ENCODE measurements at regions not wholly inside any gene's neighbourhood (a gene's known extent, or its start where the extent isn't known, plus 50 kb on each side); places are given as distances from the start of the nearest gene placed in this dataset.
"Not testable (repeated sequence)": the region's sequence is repeated elsewhere in the genome, so short reads cannot be mapped to it uniquely, and the experiment has no call there.

- H3K4me3 ChIP-seq, result no peak overlapping the region
- intact Hi-C loops (cut with DNase I), result no loop called here
- no peaks in the 10 kb centered on the region for H3K36me3 ChIP-seq
- ATAC-seq (no peak), DNase-seq (no peak)
- no peaks in the 10 kb centered on the region for H3K4me1 ChIP-seq
- H3K27me3 ChIP-seq (ENCODE audit: low read depth), result peaks cover 19% of the 10 kb centered on the region
- no peak for TF ChIP-seq CTCF (IDR thresholded peaks at IDR 0.05)
- H3K9me3 ChIP-seq, result no peaks in the 10 kb centered on the region
- no peak overlapping the region for H3K27ac ChIP-seq
Observed at GRCh38 chr1:4175566-4176405, 275.7 kb upstream of the C1orf174 start.

GRCh38 chr1:4176841-4177240 lies 276.8 kb upstream of the C1orf174 start:
- no peak overlapping the region for H3K27ac ChIP-seq
- no peaks in the 10 kb centered on the region for H3K4me1 ChIP-seq
- no peaks in the 10 kb centered on the region for H3K9me3 ChIP-seq
- ATAC-seq (no peak), DNase-seq (no peak)
- TF ChIP-seq CTCF (IDR thresholded peaks at IDR 0.05), result no peak
- H3K27me3 ChIP-seq (ENCODE audit: low read depth), result peaks cover 18% of the 10 kb centered on the region
- no peaks in the 10 kb centered on the region for H3K36me3 ChIP-seq
- no peak overlapping the region for H3K4me3 ChIP-seq
- intact Hi-C loops (cut with DNase I), result no loop called here

- ATAC-seq, result no peak
- Histone ChIP-seq H3K27ac (no peak overlapping the region), H3K27me3 (ENCODE audit: low read depth) (peaks cover 12% of the 10 kb centered on the region), H3K4me3 (no peak overlapping the region), H3K4me1 (no peaks in the 10 kb centered on the region), H3K9me3 (no peaks in the 10 kb centered on the region), H3K36me3 (no peaks in the 10 kb centered on the region)
- no peak for DNase-seq
- intact Hi-C loops (cut with DNase I), result no loop called here
- TF ChIP-seq CTCF (IDR thresholded peaks at IDR 0.05), result no peak
Observed at GRCh38 chr1:4177425-4178150, 277.5 kb upstream of the C1orf174 start.

GRCh38 chr1:4178501-4179113 lies 278.5 kb upstream of the C1orf174 start:
- DNase-seq (no peak), ATAC-seq (no peak)
- Histone ChIP-seq H3K27ac (no peak overlapping the region), H3K9me3 (no peaks in the 10 kb centered on the region), H3K4me1 (no peaks in the 10 kb centered on the region), H3K4me3 (no peak overlapping the region), H3K27me3 (ENCODE audit: low read depth) (peaks cover 7% of the 10 kb centered on the region), H3K36me3 (no peaks in the 10 kb centered on the region)
- intact Hi-C loops (cut with DNase I), result no loop called here
- TF ChIP-seq CTCF (IDR thresholded peaks at IDR 0.05), result no peak

GRCh38 chr1:4179914-4180735 lies 280.1 kb upstream of the C1orf174 start:
- Histone ChIP-seq H3K9me3 (no peaks in the 10 kb centered on the region), H3K27me3 (ENCODE audit: low read depth) (no peaks in the 10 kb centered on the region), H3K4me1 (no peaks in the 10 kb centered on the region), H3K27ac (no peak overlapping the region), H3K36me3 (no peaks in the 10 kb centered on the region), H3K4me3 (no peak overlapping the region)
- TF ChIP-seq CTCF (IDR thresholded peaks at IDR 0.05), result no peak
- intact Hi-C loops (cut with DNase I), result no loop called here
- DNase-seq, result no peak
- ATAC-seq, result no peak

GRCh38 chr1:4186486-4186885 lies 286.4 kb upstream of the C1orf174 start:
- ATAC-seq; H3K4me3 ChIP-seq; H3K27me3 ChIP-seq (ENCODE audit: low read depth); intact Hi-C loops (cut with DNase I); H3K27ac ChIP-seq; H3K36me3 ChIP-seq; H3K9me3 ChIP-seq; H3K4me1 ChIP-seq; DNase-seq: not testable (repeated sequence)

Measured in lower lobe of right lung (tissue), 2 donors.